Ishikawa (cell line): ENCODE measurements at regions not wholly inside any gene's neighbourhood (a gene's known extent, or its start where the extent isn't known, plus 50 kb on each side); places are given as distances from the start of the nearest gene placed in this dataset.

Source experiments
- CEBPB ChIP-seq: IDR thresholded peaks from 2 replicates; pipeline ENCODE4 v1.6.1; 2012
- EGR1 ChIP-seq: IDR thresholded peaks from 2 replicates; pipeline ENCODE4 v1.6.1; 2012
- EP300 ChIP-seq: IDR thresholded peaks from 2 replicates; pipeline ENCODE4 v1.6.1; 2012; ENCODE audit warnings: borderline replicate concordance
- FOXM1 ChIP-seq: IDR thresholded peaks from 2 replicates; pipeline ENCODE4 v1.6.1; 2012; ENCODE audit warnings: low read depth, borderline replicate concordance
- NFIC ChIP-seq: IDR thresholded peaks from 2 replicates; pipeline ENCODE4 v1.6.1; 2012
- RAD21 ChIP-seq: IDR thresholded peaks from 2 replicates; pipeline ENCODE4 v1.6.1; 2012; ENCODE audit warnings: low read depth
- TAF1 ChIP-seq: IDR thresholded peaks from 2 replicates; pipeline ENCODE4 v1.6.1; 2012; ENCODE audit warnings: low read depth, mild to moderate bottlenecking
- TF ChIP-seq, protein P1 (sequence below): IDR thresholded peaks from 2 replicates; pipeline ENCODE4 v1.6.1; 2012

DNA sequence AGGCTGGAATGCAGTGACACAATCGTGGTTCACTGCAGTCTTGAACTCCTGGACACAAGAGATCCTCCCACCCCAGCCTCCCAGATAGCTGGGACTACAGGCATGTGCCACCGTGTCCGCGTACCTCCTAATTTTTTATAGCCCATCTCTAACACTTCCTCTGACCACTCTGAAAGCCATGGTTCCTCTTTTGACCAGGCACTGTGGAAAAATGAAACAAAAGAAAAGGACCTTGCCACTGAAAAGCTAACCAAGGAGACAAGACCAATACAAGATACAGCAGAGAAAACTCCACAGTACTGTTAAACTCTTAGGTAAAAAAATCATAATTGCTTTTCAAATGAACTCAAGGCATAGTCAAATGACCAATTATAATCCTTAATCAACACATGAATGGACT is 233.3 kb downstream of the NEDD1 start:
- TF ChIP-seq, protein P1, sequence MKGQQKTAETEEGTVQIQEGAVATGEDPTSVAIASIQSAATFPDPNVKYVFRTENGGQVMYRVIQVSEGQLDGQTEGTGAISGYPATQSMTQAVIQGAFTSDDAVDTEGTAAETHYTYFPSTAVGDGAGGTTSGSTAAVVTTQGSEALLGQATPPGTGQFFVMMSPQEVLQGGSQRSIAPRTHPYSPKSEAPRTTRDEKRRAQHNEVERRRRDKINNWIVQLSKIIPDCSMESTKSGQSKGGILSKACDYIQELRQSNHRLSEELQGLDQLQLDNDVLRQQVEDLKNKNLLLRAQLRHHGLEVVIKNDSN = no peak
- TF ChIP-seq RAD21 (no peak), EP300 (no peak), EGR1 (no peak), TAF1 (no peak), FOXM1 (no peak), NFIC (no peak), CEBPB (no peak)
